HUES48 (cell line): ENCODE measurements at regions not wholly inside any gene's neighbourhood (a gene's known extent, or its start where the extent isn't known, plus 50 kb on each side); places are given as distances from the start of the nearest gene placed in this dataset.

Experiments
- H3K27ac ChIP-seq: one replicate; pipeline ENCODE4 v1.7.0; 2013; ENCODE audit warnings: low read depth, low read length, inconsistent platforms
- H3K27me3 ChIP-seq: 2 replicates; pipeline ENCODE4 v1.6.1; 2013; ENCODE audit warnings: mild to moderate bottlenecking, low read length; ENCODE audit not compliant: control insufficient read depth, insufficient read depth
- H3K36me3 ChIP-seq: 2 replicates; pipeline ENCODE4 v1.6.1; 2013; ENCODE audit warnings: low read length; ENCODE audit not compliant: control insufficient read depth, insufficient read depth
- H3K4me1 ChIP-seq: 2 replicates; pipeline ENCODE4 v1.6.1; 2013; ENCODE audit warnings: mild to moderate bottlenecking, low read length; ENCODE audit not compliant: control insufficient read depth, insufficient read depth
- H3K4me3 ChIP-seq: 2 replicates; pipeline ENCODE4 v1.5.1; 2013; ENCODE audit warnings: mild to moderate bottlenecking, low read depth, low read length
- H3K9ac ChIP-seq: 2 replicates; pipeline ENCODE4 v1.6.1; 2013; ENCODE audit warnings: mild to moderate bottlenecking, low read depth, low read length, moderate library complexity
- H3K9me3 ChIP-seq: 2 replicates; pipeline ENCODE4 v1.6.1; 2013; ENCODE audit warnings: low read length; ENCODE audit not compliant: control insufficient read depth, insufficient read depth

GRCh38 chr16:80303691-80304090 is 237.1 kb upstream of the DYNLRB2 start:
- no peak overlapping the region for H3K27ac ChIP-seq
- no peaks in the 10 kb centered on the region for H3K36me3 ChIP-seq
- no peaks in the 10 kb centered on the region for H3K27me3 ChIP-seq
- no peak overlapping the region for H3K9ac ChIP-seq
- no peak overlapping the region for H3K4me3 ChIP-seq
- peaks cover 12% of the 10 kb centered on the region for H3K4me1 ChIP-seq
- no peaks in the 10 kb centered on the region for H3K9me3 ChIP-seq

DNA sequence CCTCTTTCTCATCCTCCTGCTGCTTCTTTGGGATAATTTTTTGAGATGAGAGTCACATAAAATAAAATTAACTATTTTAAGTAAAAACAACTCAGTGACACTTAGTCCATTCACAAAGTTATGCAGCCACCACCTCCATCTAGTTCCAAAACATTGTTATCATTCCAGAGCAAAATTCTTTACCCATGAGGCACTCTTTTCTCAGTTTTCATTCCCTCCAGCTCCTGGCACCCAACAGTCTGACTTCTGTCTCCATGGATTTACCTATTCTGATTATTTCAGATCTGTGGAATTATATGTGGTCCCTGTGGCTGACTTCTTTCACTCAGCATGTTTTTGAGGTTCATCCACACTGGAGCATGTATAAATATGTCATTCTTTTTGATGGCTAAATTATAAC is 239.9 kb upstream of the DYNLRB2 start:
- no peak overlapping the region for H3K9ac ChIP-seq
- no peak overlapping the region for H3K4me3 ChIP-seq
- no peaks in the 10 kb centered on the region for H3K9me3 ChIP-seq
- no peak overlapping the region for H3K27ac ChIP-seq
- no peaks in the 10 kb centered on the region for H3K27me3 ChIP-seq
- H3K4me1 ChIP-seq = peaks cover 1% of the 10 kb centered on the region; the same call in 1 of the 2 replicates
- no peaks in the 10 kb centered on the region for H3K36me3 ChIP-seq

DNA sequence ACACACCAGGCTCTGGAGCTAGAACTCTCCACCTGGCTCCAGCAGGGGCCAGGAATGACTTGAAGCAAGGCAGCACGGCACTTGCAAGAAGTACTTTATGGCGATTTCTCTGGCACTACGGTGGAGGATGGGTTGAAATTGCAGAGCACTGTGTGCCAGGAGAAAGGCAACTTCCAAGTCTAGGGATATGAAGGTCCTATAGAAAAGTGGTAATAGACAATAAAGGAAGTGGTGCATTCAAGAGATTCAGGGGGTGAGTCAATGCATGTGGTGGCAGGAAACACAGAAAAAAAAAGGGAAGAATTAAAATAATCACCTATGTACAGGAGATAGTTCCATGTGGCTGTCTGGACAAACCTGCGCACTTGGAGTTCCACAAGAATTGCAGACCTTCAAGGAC is 240.3 kb upstream of the DYNLRB2 start:
- no peak overlapping the region for H3K9ac ChIP-seq

DNA sequence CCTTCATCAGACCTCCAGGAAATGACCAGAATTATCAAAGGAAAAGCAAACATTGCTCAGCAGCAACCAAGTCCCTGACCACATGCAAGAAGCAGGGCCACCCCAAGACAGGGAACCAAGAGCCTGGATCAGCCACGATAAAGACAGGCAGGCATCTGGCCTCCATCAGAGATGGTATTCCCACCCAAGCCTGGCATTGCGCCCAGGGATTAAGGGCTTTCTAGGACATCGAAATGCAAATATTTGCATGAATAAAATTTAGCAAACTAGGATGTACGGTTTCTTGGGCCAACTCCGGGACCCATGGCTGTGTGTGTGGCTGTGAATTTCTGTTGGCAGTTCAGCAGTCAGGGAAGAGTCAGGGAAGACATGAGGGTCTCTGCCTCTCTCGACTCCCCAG is 241.4 kb upstream of the DYNLRB2 start:
- Histone ChIP-seq H3K4me1 (no peaks in the 10 kb centered on the region), H3K36me3 (no peaks in the 10 kb centered on the region), H3K4me3 (no peak overlapping the region), H3K27ac (no peak overlapping the region), H3K27me3 (no peaks in the 10 kb centered on the region), H3K9me3 (no peaks in the 10 kb centered on the region), H3K9ac (no peak overlapping the region)

More for the DNA sequence above, 240.3 kb upstream of the DYNLRB2 start:
- Histone ChIP-seq H3K4me3 (no peak overlapping the region), H3K27me3 (no peaks in the 10 kb centered on the region), H3K27ac (no peak overlapping the region), H3K9me3 (no peaks in the 10 kb centered on the region), H3K4me1 (no peaks in the 10 kb centered on the region), H3K36me3 (no peaks in the 10 kb centered on the region)

GRCh38 chr16:80298676-80299075 is 242.1 kb upstream of the DYNLRB2 start:
- H3K27me3 ChIP-seq = no peaks in the 10 kb centered on the region
- no peak overlapping the region for H3K9ac ChIP-seq
- H3K4me3 ChIP-seq = no peak overlapping the region
- no peaks in the 10 kb centered on the region for H3K4me1 ChIP-seq
- no peaks in the 10 kb centered on the region for H3K9me3 ChIP-seq
- H3K36me3 ChIP-seq = no peaks in the 10 kb centered on the region
- H3K27ac ChIP-seq = no peak overlapping the region

- Histone ChIP-seq H3K4me1 (no peaks in the 10 kb centered on the region), H3K9me3 (no peaks in the 10 kb centered on the region), H3K27me3 (no peaks in the 10 kb centered on the region), H3K27ac (no peak overlapping the region), H3K4me3 (no peak overlapping the region), H3K9ac (no peak overlapping the region), H3K36me3 (no peaks in the 10 kb centered on the region)
These were observed 244.8 kb upstream of the DYNLRB2 start for GRCh38 chr16:80296034-80296433.

DNA sequence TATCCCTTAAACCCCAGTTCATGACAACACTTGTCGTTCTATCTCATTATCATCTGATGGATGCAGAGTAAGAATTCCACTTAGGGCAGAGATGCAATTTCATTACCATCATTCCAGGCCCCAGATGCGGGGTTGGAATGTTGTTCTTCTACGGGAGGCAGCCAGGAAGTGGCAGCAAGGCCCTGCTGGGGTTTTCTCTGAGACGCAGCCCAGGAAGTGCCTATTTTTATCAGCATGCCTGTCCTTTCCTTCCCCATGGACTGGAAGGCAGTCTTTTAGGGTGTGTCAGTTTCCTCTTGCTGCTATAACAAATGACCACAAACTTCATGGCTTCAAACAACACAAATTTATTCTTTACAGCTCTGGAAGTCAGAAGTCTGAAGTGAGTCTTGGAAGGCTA is 246.6 kb upstream of the DYNLRB2 start:
- Histone ChIP-seq H3K4me3 (no peak overlapping the region), H3K36me3 (no peaks in the 10 kb centered on the region), H3K27ac (no peak overlapping the region), H3K9ac (no peak overlapping the region), H3K9me3 (no peaks in the 10 kb centered on the region), H3K27me3 (no peaks in the 10 kb centered on the region), H3K4me1 (no peaks in the 10 kb centered on the region)

DNA sequence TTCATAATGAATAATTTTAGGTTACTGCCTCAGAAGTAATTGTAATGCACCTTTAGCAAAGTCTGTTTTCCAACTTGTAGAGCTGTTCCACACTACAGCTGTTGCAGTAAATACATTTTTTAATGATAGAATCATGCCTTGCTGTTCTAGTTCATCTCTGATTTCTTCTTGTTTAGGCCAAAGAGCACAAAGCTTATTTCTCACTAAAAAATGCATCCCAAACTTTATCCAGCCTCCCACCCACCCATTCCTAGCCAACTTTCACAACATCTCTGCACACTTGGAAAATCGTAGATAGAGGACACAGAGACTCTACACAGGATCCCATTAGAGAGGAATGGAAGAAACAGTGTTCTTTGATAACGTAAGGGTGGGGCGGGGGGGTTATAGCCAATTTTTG is 252.2 kb upstream of the DYNLRB2 start:
- Histone ChIP-seq H3K9me3 (no peaks in the 10 kb centered on the region), H3K4me3 (no peak overlapping the region), H3K4me1 (no peaks in the 10 kb centered on the region), H3K36me3 (no peaks in the 10 kb centered on the region), H3K27ac (no peak overlapping the region), H3K9ac (no peak overlapping the region), H3K27me3 (no peaks in the 10 kb centered on the region)

- no peaks in the 10 kb centered on the region for H3K9me3 ChIP-seq
- H3K27me3 ChIP-seq = no peaks in the 10 kb centered on the region
- H3K36me3 ChIP-seq = no peaks in the 10 kb centered on the region
- H3K9ac ChIP-seq = no peak overlapping the region
- no peak overlapping the region for H3K27ac ChIP-seq
- no peak overlapping the region for H3K4me3 ChIP-seq
- H3K4me1 ChIP-seq = no peaks in the 10 kb centered on the region
These were observed 253.1 kb upstream of the DYNLRB2 start for GRCh38 chr16:80287674-80288073.

DNA sequence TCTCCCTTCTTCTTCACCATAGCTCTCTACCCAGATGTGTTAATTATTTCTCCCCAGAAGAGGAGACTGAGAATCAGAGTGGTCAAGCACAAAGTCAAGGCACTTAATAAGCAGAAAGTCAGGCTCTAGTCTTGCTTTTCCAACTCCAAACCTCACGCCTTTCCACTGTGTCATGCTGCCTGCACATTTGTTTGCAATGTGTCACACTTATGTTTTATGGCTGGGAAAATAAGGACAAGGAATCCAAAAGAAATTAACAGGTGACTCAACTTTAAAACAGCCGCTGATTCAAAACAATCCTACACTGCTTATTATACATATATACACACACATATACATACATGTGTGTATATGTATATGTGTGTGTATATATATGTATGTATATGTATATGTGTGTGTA is 255.7 kb upstream of the DYNLRB2 start:
- Histone ChIP-seq H3K36me3 (no peaks in the 10 kb centered on the region), H3K27ac (no peak overlapping the region), H3K4me1 (no peaks in the 10 kb centered on the region), H3K9ac (no peak overlapping the region), H3K9me3 (no peaks in the 10 kb centered on the region), H3K27me3 (no peaks in the 10 kb centered on the region), H3K4me3 (no peak overlapping the region)

DNA sequence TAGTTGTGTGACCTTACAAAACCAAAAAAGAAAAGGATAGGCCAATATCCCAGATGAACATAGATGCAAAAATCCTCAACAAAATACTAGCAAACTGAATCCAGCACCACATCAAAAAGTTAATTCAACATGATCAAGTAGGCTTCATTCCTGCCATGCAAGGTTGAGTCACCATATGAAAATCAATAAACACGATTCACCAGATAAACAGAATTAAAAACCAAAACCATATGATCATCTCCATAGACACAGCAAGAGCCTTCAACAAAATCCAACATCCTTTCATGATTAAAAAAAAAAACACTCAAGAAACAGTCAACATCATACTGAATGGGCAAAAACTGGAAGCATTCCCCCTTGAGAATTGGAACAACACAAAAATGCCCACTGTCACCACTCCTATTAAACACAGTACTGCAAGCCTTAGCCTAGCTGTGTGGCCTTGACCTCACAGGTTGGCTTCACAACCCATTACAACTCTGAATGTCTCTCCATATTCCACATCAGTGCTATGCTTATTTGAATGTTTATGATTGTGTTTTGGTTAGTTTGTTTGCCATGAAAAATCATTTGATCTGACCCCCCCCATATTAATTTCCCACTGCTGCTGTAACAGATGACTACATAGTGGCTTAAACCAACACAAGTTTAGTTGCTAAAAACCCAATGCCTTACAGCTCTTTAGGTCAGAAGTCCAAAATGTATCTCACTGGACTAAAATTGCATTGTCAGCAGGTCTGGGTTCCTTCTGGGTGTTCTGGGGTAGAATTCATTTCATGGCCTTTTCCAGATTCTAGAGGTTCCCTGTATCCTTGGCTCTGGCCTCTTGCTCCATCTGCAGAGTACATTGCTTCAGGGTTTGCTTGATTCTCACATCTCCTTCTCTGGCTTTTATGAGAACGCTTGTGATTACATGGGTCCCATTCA is 257.1 kb upstream of the DYNLRB2 start:
- H3K4me3 ChIP-seq = no peak overlapping the region
- H3K27me3 ChIP-seq = no peaks in the 10 kb centered on the region
- H3K36me3 ChIP-seq = no peaks in the 10 kb centered on the region
- H3K4me1 ChIP-seq = no peaks in the 10 kb centered on the region
- no peak overlapping the region for H3K9ac ChIP-seq
- no peak overlapping the region for H3K27ac ChIP-seq
- H3K9me3 ChIP-seq = no peaks in the 10 kb centered on the region
